NCI-H1417 (cell line): ENCODE measurements at regions not wholly inside any gene's neighbourhood (a gene's known extent, or its start where the extent isn't known, plus 50 kb on each side); places are given as distances from the start of the nearest gene placed in this dataset.

ENCODE experiments used
- DNase-seq, 3 experiments: peaks; one replicate each; lab custom pipeline; 2025; lab: John Stamatoyannopoulos, UW

- DNase-seq, result no peak
These were observed 61.6 kb upstream of the COL13A1 start for GRCh38 chr10:69740126-69740525.

DNA sequence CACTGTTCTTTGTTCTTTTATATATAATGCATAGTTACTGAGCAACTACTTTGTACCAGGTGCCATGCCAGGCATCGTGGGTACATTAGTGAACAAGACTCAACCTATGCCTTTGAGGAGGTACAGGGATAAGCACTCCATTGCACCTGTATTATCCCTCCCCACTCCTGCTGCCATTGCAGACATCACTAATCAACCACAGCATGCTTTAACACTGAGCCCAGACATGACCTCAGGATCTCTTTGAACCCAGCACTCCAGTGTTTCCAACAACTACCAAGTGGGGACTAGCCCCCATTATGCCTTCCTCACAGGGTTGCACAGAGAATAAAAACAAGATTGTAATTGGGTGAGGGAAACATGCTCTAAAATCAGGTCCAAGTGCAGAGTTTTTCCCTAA is 60.5 kb upstream of the COL13A1 start:
- no peak for DNase-seq

GRCh38 chr10:69741671-69742355 is 59.9 kb upstream of the COL13A1 start:
- no peak for DNase-seq

- DNase-seq, result no peak
These were observed 59.4 kb upstream of the COL13A1 start for GRCh38 chr10:69742356-69742695.

DNA sequence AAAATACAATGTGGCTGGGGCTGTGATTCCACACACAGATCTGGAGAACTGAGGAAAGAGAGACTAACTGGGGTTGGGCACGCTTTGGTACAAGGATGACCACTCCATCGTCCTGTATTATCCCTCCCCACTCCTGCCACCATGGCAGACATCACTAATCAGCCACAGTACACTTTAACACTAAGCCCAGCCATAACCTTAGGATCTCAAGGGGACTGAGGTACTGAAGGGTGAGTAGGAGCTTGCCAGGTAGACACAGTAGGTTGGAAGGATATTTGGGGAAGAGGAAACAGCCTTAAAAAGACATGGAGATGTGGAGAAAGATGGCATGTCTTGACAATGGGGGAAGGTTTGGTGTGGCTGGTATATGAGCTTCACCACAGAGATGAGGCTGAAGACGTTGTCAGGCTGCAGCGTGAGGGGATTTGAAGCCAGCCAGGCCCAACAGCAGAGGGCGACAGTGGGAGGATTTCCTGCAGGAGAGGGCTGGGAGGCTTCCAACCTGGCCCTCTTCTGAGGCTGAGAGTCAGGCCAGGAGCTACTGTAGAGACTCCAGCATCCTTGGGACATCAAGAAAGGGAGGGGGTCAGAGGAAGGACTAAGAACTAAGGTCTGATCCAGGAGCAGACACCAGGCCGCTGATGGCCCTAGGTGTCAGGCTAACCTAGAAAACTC is 58.6 kb upstream of the COL13A1 start:
- peak in 2 of 3 experiments; percentile 5 to 8 for DNase-seq

DNA sequence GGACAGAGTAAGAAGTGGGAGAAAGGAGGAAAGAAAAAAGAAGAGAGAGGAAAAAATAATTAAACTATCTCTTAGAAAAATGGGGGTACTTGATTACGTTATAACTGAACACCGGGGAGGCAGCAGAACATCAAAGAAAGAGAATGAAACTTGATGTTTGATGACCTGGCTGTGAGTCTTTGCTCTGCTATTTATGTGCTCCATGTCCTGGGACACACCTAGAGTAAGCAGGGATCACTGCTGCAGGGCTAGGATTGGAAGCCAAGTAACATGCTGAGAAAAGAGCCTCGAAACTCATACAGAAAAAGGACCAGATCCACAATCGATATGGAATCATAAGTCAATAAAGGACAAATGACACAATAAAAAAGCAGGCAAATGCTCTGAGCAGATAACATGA is 56.7 kb upstream of the COL13A1 start:
- no peak for DNase-seq

GRCh38 chr10:69745698-69746097 is 56.0 kb upstream of the COL13A1 start:
- DNase-seq, result no peak

GRCh38 chr10:69747179-69747578 is 54.5 kb upstream of the COL13A1 start:
- DNase-seq, result no peak

DNA sequence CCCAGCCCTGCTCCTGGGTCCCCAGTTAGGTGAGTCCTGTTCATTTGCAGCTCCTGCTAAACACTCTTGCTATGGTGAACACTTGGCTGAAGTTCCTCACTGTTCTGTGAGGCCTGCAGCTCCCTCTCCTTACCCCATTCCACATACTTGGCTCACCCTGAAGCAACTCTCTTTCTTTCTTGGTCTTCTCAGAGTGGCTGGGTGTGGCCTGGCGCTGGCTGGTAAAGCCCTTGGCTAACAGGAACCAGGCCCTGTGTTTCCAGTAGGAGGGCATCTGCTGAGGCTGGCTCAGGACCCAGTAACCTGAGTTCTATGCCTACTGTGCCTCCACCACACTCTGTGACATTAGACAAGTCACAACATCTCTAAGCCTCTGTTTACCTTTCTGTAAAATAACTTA is 53.1 kb upstream of the COL13A1 start:
- no peak for DNase-seq

DNA sequence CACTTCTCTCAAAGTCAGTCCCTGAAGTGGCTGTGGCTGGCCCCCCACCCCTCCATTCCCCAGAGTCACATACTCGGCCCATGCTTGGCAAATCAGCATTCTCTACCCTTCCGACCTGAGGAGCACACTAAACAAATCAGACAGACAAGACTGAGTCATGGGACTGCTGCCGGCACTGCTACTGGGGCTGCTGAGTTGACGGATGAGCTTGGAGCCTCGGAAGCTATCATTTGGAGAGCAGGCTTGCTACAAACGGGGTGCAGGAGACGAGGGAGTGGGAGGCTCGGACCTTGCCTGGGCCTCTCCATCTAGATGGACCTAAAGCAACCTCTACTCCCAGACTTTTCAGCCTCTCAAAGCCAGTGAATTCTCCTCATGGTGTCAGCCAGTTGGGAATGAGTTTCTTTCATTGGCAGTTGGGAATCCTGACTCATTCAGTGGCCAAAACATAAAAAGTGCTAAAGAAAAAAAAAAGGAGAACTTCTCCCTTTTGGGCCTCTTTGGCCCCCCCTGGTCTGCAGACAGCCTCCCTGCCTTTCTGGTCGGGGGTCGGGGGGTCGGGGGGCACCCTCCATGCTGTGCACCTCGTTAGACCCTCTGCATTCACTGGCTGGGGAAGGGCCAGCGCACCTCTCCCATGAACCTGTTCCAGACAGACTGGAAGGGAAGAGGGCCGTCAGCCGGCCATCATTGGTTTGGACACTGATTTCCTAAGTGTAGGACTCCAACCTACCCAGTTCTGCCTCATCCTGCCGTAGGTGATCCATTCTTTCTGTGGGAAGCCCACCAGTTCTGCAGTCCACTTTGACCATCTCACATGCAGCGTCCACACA is 52.3 kb upstream of the COL13A1 start:
- DNase-seq, result no peak

DNA sequence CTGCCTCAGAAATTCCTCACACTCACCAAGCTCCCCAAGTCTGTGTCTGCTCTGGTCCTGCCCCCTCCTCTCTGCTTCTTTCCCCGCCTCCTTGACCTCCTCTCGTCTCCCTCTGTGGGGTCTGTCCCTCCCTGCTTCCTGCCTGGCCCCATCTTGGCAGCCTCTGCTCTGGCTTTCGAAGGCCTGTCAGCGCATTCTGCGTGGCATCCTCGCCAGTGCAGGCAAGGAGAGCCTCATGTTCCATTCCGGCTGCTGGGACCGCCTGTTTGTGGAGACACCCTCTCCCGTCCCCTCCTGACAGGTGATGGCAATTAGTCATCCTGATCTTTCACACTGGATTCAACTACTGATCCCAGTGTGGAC is 51.7 kb upstream of the COL13A1 start:
- no peak for DNase-seq

GRCh38 chr10:69750725-69751124 is 51.0 kb upstream of the COL13A1 start:
- DNase-seq, result no peak

DNA sequence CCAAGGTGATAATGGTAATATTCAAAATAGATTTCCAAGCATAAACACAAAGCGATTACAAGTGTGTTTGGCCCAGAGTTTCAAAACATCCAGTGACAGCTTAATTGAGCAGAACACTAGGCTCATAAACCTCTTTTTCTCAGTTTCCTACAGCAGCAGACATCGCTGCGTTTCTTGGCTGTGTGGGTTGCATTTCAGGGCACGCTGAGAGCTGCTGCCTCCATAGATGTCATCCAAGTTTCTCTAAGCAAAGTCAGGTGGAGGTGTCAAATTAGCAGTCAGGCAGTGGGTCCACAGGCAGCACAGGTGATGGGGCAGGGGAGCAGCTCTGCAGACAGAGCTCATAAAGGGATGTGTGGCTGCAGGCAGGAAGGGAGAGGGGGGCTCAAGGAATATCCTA is 50.5 kb upstream of the COL13A1 start:
- no peak for DNase-seq
